ENCODE measurements at regions not wholly inside any gene's neighbourhood (a gene's known extent, or its start where the extent isn't known, plus 50 kb on each side); places are given as distances from the start of the nearest gene placed in this dataset.
A peak's percentile ranks its signal among the peaks of the same experiment; 100 is the strongest.

- peak; percentile 53 for DNase-seq
- no peaks in the 10 kb centered on the region for H3K9me3 ChIP-seq
Measured at GRCh38 chr15:100766243-100767000, 113.2 kb upstream of the ALDH1A3 start.

DNA sequence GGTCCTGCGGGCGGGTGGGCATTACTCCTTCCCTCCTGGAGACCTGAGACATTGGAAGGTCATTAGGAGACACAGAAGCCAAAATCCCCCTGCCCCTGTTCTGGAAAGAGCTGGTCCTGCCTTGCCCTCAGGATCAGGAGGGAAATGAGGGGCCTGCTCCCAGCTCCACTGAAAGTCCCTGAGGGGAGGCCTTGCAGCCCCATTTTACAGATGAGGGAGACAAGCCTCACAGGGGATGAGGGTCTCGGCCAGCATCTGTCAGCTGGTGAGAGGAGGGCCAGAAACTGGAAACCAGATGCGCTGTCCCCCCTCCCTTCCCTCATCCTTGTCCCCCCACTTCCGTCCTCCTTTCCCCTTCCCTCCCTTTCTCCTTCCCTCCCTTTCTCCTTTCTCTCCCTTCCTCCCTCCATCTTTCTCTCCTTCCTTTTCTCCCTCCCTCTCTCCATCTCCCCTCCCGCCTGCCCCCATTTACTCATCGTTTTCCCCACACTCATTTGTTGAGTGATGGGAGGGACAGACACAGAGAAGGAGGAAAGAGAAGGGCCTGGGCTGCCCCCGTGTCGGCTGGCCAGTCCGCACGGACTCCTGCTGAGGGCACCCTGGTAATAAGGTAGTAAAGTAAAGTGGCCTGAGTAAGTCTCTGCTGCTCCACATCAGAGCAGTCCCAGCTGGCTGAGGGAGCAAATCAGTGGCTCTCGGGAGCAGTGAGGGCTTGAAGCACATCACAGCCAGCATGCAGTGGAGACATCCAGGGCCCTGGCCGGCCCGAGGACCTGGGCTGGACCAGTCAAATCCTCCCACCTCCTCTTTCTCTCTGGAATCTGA is 112.4 kb upstream of the ALDH1A3 start:
- H3K4me3 ChIP-seq: no peak overlapping the region
- peaks cover 0 to 27% (median 19%) of the 10 kb centered on the region in 4 donors for H3K4me1 ChIP-seq
- H3K27ac ChIP-seq: no peak overlapping the region
- no peaks in the 10 kb centered on the region for H3K9me3 ChIP-seq
- no peaks in the 10 kb centered on the region for H3K36me3 ChIP-seq
- intact Hi-C loops (cut with DNase I): no loop called here
- 85 to 86% methylated on average over 14 of the region's 14 CpGs for WGBS, 2 donors
- TF ChIP-seq POLR2AphosphoS5 (IDR thresholded peaks at IDR 0.05): no peak
- TF ChIP-seq CTCF (IDR thresholded peaks at IDR 0.05): no peak
- TF ChIP-seq POLR2A (IDR thresholded peaks at IDR 0.05): no peak
- TF ChIP-seq EP300 (IDR thresholded peaks at IDR 0.05): no peak
- no peaks in the 10 kb centered on the region for H3K27me3 ChIP-seq
- peak; percentile 52 for DNase-seq

More at GRCh38 chr15:100766243-100767000, 113.2 kb upstream of the ALDH1A3 start:
- H3K4me3 ChIP-seq: no peak overlapping the region
- H3K36me3 ChIP-seq: no peaks in the 10 kb centered on the region
- intact Hi-C loops (cut with DNase I): no loop called here
- H3K4me1 ChIP-seq: peaks cover 0 to 19% (median 13%) of the 10 kb centered on the region in 4 donors
- 48 to 50% methylated on average over 13 of the region's 13 CpGs for WGBS, 2 donors
- no peak for TF ChIP-seq EP300 (IDR thresholded peaks at IDR 0.05)
- TF ChIP-seq POLR2AphosphoS5 (IDR thresholded peaks at IDR 0.05): no peak
- no peak for TF ChIP-seq CTCF (IDR thresholded peaks at IDR 0.05)
- no peak for TF ChIP-seq POLR2A (IDR thresholded peaks at IDR 0.05)
- no peaks in the 10 kb centered on the region for H3K27me3 ChIP-seq
- no peak overlapping the region for H3K27ac ChIP-seq

DNA sequence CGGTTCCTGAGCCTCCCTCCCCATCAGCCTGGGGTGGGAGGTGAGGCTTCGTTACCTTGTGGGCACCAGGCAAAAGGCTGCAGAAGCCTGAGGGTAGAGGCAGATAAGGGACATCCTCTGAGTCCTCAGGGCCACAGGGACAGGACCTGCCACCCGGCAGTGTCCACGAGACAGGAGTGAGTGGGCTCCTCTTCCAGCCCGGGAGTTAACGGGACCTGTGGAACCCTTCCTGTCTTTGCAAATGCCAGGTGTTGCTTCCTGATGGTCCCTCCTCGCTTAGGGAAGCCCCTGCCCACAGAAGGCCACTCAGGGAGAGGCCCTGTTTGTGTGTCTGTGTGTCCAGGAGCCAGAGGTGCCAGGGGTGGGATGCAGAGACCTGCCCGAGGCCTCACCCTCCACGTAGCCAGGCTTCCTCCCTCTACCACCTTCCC is 111.1 kb upstream of the ALDH1A3 start:
- 83 to 88% methylated on average over 9 of the region's 9 CpGs for WGBS, 2 donors
- intact Hi-C loops (cut with DNase I): no loop called here
- no peaks in the 10 kb centered on the region for H3K27me3 ChIP-seq
- H3K4me1 ChIP-seq: peaks cover 0 to 31% (median 19%) of the 10 kb centered on the region in 4 donors
- H3K9me3 ChIP-seq: no peaks in the 10 kb centered on the region
- no peak for DNase-seq
- H3K4me3 ChIP-seq: no peak overlapping the region
- no peak for TF ChIP-seq POLR2AphosphoS5 (IDR thresholded peaks at IDR 0.05)
- TF ChIP-seq EP300 (IDR thresholded peaks at IDR 0.05): no peak
- TF ChIP-seq POLR2A (IDR thresholded peaks at IDR 0.05): no peak
- no peak for TF ChIP-seq CTCF (IDR thresholded peaks at IDR 0.05)
- H3K27ac ChIP-seq: no peak overlapping the region
- no peaks in the 10 kb centered on the region for H3K36me3 ChIP-seq

DNA sequence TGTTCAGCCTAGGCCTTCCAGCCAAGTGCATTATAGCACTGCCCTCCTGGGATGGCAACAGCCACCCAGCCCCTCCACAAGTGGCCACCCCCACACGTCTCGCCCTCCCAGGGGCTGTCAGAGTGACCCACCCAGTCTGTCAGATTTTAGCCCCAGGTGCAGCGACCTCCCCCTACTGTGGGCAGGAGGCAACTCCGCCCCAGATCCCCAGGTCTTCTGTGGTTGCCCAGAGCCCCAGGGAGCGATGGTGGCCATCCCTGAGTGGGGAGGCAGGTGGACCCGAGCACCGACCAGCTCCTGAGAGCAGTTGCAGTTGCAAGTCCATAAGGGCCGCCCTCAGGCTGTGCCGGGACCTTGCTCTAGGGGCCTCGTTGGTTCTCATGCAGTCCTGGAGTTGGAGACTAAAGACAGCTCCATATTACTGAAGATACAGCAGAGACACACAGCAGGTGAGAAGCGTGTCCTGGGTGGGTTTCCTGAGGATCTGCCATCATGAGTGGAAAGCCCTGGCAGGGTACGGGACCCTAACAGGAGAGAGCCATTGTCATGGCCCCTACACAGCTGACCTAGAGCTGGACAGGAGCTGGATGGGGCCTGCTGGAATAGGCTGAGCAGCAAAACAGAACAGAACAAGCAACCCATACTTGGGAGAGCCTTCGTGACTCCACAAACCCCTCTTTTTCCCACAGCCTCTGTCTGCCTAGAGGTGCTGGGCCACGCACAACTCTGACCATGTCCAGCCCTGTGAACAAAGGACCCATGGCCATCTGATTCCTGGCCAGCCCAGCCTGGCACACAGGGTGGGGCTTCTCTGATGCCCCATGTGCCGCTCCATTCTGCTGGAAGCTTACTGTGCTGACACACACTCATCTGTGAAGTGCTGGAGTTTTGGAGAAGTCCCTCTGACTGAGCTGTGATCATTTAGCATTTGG is 110.3 kb upstream of the ALDH1A3 start:
- TF ChIP-seq POLR2A (IDR thresholded peaks at IDR 0.05) (no peak), POLR2AphosphoS5 (IDR thresholded peaks at IDR 0.05) (no peak), EP300 (IDR thresholded peaks at IDR 0.05) (no peak), CTCF (IDR thresholded peaks at IDR 0.05) (no peak)
- intact Hi-C loops (cut with DNase I): no loop called here
- 85 to 90% methylated on average over 15 of the region's 15 CpGs for WGBS, 2 donors

More for the DNA sequence above, 110.3 kb upstream of the ALDH1A3 start:
- Histone ChIP-seq H3K36me3 (no peaks in the 10 kb centered on the region), H3K27me3 (no peaks in the 10 kb centered on the region), H3K27ac (no peak overlapping the region), H3K9me3 (no peaks in the 10 kb centered on the region), H3K4me3 (no peak overlapping the region), H3K4me1 (peaks cover 0 to 31% (median 19%) of the 10 kb centered on the region in 4 donors)
- DNase-seq: no peak

Data from sigmoid colon (tissue), 6 donors.